ENCODE measurements at regions not wholly inside any gene's neighbourhood (a gene's known extent, or its start where the extent isn't known, plus 50 kb on each side); places are given as distances from the start of the nearest gene placed in this dataset.

DNA sequence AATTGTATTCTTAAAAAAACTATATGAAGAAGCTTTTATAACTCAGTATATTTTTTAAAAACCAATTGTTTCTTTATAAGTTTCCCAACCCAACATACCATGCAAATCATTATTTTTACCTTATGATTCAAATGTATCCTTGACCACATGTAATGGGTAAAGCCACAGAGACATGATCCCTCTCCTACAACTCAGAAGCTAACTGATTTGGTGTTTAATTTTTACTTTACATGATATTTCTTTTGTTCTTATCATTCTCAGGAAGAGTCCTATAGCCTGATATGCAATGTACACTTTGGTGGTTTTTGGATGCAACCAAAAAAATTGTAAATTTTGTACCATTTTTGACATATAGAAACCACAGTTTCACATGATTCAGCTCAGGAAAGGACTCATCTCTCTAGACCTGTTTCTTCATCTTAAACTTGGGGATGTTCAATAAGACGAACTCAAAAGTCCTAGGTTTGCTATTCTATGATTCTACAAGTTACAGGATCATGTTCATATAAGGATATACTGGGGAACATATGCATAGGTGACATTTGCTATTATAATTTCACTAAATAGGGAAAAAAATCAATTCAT, 85.2 kb upstream of the RBBP8 start:
- H3K36me3 ChIP-seq (ENCODE audit: insufficient read depth, low read length) = no peaks in the 10 kb centered on the region
- H3K9me3 ChIP-seq (ENCODE audit: low read length) = no peaks in the 10 kb centered on the region
- H3K4me2 ChIP-seq (ENCODE audit: low read length) = no peak overlapping the region
- H3F3A ChIP-seq (ENCODE audit: insufficient read depth, low read length) = no peaks in the 10 kb centered on the region
- no peaks in the 10 kb centered on the region for H3K4me1 ChIP-seq (ENCODE audit: insufficient read depth, low read length, severe bottlenecking)
- no peak overlapping the region for H3K9ac ChIP-seq (ENCODE audit: low read length)
- H3K27me3 ChIP-seq (ENCODE audit: insufficient read depth, low read length) = no peaks in the 10 kb centered on the region
- no peak overlapping the region for H3K27ac ChIP-seq (ENCODE audit: low read depth, low read length, poor library complexity, severe bottlenecking)
- TF ChIP-seq, protein P1, sequence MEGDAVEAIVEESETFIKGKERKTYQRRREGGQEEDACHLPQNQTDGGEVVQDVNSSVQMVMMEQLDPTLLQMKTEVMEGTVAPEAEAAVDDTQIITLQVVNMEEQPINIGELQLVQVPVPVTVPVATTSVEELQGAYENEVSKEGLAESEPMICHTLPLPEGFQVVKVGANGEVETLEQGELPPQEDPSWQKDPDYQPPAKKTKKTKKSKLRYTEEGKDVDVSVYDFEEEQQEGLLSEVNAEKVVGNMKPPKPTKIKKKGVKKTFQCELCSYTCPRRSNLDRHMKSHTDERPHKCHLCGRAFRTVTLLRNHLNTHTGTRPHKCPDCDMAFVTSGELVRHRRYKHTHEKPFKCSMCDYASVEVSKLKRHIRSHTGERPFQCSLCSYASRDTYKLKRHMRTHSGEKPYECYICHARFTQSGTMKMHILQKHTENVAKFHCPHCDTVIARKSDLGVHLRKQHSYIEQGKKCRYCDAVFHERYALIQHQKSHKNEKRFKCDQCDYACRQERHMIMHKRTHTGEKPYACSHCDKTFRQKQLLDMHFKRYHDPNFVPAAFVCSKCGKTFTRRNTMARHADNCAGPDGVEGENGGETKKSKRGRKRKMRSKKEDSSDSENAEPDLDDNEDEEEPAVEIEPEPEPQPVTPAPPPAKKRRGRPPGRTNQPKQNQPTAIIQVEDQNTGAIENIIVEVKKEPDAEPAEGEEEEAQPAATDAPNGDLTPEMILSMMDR (IDR thresholded peaks at IDR 0.05; ENCODE audit: low read length) = no peak
- no peak for TF ChIP-seq EZH2 (IDR thresholded peaks at IDR 0.05; ENCODE audit: borderline replicate concordance, low read length)
- H2AFZ ChIP-seq (ENCODE audit: low read length) = no peak overlapping the region
- H3K4me3 ChIP-seq (ENCODE audit: low read depth, low read length, poor library complexity, severe bottlenecking) = no peak overlapping the region
- H3K79me2 ChIP-seq (ENCODE audit: insufficient read depth, low read length) = no peaks in the 10 kb centered on the region
- H4K20me1 ChIP-seq (ENCODE audit: insufficient read depth, low read length) = no peaks in the 10 kb centered on the region
- H3K9me2 ChIP-seq (ENCODE audit: low read depth, low read length) = no peaks in the 10 kb centered on the region

DNA sequence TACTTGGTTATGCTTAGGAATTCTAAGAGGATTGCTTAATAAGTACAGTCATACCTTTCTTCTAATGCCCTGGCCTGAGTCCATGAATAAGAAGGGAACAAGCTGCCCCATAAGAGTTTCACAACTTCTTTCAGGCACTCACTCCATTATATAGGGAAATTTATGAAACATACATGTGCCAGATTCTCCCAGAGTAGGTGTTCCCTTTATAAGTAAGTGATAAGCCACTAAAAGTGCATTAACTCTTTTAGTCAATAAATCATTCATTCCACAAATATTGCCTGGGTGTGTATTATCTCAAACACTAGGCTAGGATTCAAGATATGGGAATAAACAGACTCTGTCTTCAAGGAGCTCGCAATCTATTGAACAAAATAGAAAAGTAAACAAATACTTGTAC, 84.5 kb upstream of the RBBP8 start:
- Histone ChIP-seq H3K79me2 (ENCODE audit: insufficient read depth, low read length) (no peaks in the 10 kb centered on the region), H3K36me3 (ENCODE audit: insufficient read depth, low read length) (no peaks in the 10 kb centered on the region), H3K9me2 (ENCODE audit: low read depth, low read length) (no peaks in the 10 kb centered on the region), H3K4me2 (ENCODE audit: low read length) (no peak overlapping the region), H3K4me3 (ENCODE audit: low read depth, low read length, poor library complexity, severe bottlenecking) (no peak overlapping the region), H4K20me1 (ENCODE audit: insufficient read depth, low read length) (no peaks in the 10 kb centered on the region), H2AFZ (ENCODE audit: low read length) (no peak overlapping the region), H3K4me1 (ENCODE audit: insufficient read depth, low read length, severe bottlenecking) (no peaks in the 10 kb centered on the region), H3F3A (ENCODE audit: insufficient read depth, low read length) (no peaks in the 10 kb centered on the region), H3K9ac (ENCODE audit: low read length) (no peak overlapping the region), H3K27ac (ENCODE audit: low read depth, low read length, poor library complexity, severe bottlenecking) (no peak overlapping the region), H3K9me3 (ENCODE audit: low read length) (no peaks in the 10 kb centered on the region), H3K27me3 (ENCODE audit: insufficient read depth, low read length) (no peaks in the 10 kb centered on the region)
- TF ChIP-seq, protein P1 (IDR thresholded peaks at IDR 0.05; ENCODE audit: low read length) = no peak
- no peak for TF ChIP-seq EZH2 (IDR thresholded peaks at IDR 0.05; ENCODE audit: borderline replicate concordance, low read length)

DNA sequence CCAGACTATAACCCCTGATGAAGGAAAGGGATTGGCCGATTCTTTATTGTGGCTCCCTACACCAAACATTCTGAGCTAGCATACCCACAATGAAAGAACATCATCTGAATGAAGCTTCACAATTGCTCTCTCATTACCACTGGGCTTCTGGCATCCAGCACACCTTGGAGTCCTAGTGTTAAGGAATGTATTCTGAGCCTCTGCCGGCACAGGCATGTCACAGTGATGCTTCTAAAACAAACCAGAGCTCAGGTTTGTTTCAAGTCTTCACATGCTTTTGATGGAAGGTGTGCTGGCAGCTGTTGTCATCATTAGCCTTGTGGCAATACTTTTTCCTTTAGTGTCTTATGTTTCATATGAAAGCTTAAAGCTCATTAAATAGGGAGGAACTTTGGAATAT, 76.3 kb upstream of the RBBP8 start:
- no peaks in the 10 kb centered on the region for H3K27me3 ChIP-seq (ENCODE audit: insufficient read depth, low read length)
- no peak overlapping the region for H3K4me3 ChIP-seq (ENCODE audit: low read depth, low read length, poor library complexity, severe bottlenecking)
- no peak overlapping the region for H3K4me2 ChIP-seq (ENCODE audit: low read length)
- H3K36me3 ChIP-seq (ENCODE audit: insufficient read depth, low read length) = no peaks in the 10 kb centered on the region
- no peaks in the 10 kb centered on the region for H3F3A ChIP-seq (ENCODE audit: insufficient read depth, low read length)
- H3K9me3 ChIP-seq (ENCODE audit: low read length) = no peaks in the 10 kb centered on the region
- no peak overlapping the region for H3K27ac ChIP-seq (ENCODE audit: low read depth, low read length, poor library complexity, severe bottlenecking)
- no peaks in the 10 kb centered on the region for H3K4me1 ChIP-seq (ENCODE audit: insufficient read depth, low read length, severe bottlenecking)
- no peak overlapping the region for H3K9ac ChIP-seq (ENCODE audit: low read length)
- no peak overlapping the region for H2AFZ ChIP-seq (ENCODE audit: low read length)
- H4K20me1 ChIP-seq (ENCODE audit: insufficient read depth, low read length) = no peaks in the 10 kb centered on the region
- TF ChIP-seq EZH2 (IDR thresholded peaks at IDR 0.05; ENCODE audit: borderline replicate concordance, low read length) = no peak
- TF ChIP-seq, protein P1 (IDR thresholded peaks at IDR 0.05; ENCODE audit: low read length) = no peak
- no peaks in the 10 kb centered on the region for H3K9me2 ChIP-seq (ENCODE audit: low read depth, low read length)
- no peaks in the 10 kb centered on the region for H3K79me2 ChIP-seq (ENCODE audit: insufficient read depth, low read length)
